Myocyte (in vitro differentiated cells): ENCODE measurements at regions not wholly inside any gene's neighbourhood (a gene's known extent, or its start where the extent isn't known, plus 50 kb on each side); places are given as distances from the start of the nearest gene placed in this dataset.
"Not testable (repeated sequence)": the region's sequence is repeated elsewhere in the genome, so short reads cannot be mapped to it uniquely, and the experiment has no call there.

Source experiments
- DNase-seq: peaks from one replicate; pipeline ENCODE4 v3.0.0-alpha.2; 2012; ENCODE audit warnings: low read depth

DNA sequence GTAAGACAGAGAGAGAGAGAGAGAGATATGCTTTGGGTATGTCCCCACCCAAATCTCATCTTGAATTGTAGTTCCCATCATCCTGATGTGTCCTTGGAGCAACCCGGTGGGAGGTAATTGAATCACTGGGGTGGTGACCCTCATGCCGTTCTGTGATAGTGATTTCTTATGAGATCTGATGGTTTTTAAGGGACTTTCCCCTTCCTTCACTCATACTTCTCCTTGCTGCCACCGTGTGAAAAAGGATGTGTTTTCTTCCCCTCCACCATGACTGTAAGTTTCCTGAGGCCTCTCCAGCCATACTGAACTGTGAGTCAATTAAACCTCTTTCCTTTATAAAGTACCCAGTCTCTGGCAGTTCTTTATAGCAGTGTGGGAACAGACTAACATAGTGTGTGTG is 60.3 kb downstream of the EOMES start:
- no peak for DNase-seq

DNA sequence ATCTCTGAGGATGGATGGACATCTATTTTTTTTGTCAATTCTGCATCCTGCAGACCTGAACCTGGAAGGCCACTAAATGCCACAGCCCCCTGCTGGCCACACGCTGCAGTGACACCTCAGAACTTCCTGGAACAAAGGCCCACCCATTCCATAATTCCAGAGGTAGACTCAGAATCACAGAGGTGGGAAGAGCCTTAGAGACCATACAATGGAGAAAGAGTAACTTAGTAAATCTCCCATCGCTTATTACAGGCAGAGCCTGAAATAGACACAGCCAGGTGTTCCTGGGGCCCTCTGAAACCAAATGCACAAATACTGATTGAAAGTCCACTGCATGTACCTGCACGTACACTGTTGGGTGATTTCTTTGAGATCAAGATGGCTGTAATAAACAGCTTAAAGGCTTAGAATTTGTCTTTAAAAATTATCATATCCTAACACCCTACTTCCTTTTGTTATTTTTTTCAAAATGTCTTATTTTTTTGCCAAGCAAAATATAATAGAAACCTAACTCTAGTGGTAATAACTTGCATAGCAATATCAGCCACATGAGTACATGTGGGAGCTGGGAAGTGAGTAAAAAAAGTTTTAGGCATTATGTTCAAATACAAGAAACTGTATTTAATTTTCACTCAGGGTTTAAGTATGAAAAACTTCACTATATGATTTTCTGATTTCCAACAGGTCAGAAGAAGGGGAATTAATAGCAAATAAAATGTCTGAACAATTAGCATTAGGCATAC is 62.7 kb downstream of the EOMES start:
- peak; percentile 55 for DNase-seq

DNA sequence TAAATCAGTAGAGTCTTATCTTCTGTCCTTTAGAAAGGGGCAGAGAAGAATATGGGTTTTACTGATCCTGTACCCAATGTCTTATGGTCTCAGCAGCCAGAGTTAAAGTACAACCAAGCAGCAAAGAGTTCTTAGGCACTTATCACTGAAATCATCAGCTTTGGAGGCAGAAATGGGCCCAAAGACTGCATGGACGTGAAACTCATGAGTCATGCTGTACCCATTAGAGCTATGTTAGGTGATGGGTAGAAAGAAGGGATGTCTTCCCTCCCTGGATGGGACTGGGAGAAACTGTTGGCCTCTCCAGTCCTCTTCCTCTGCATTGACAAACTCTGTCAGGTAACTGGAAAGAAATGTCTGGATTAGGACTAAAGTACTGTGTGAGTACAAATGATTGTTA is 63.4 kb downstream of the EOMES start:
- DNase-seq: no peak

DNA sequence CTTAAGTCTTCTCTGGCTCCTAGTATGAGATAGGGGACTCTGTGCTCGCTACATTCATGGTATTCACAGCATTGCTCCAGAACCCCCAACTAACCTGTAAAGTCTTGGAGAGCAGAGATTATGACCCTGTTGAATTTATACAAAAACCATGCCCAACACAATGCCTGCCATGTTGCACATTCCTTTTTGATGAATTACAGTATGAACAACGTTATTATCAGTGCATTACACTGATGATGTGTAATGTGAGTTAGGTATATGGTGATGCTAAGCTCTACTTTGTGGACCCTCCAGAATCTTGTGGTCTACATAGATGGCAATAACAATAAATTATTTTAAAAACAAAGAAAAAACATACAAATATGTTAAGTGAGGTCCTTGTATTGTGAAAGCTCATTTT is 64.3 kb downstream of the EOMES start:
- DNase-seq: no peak

DNA sequence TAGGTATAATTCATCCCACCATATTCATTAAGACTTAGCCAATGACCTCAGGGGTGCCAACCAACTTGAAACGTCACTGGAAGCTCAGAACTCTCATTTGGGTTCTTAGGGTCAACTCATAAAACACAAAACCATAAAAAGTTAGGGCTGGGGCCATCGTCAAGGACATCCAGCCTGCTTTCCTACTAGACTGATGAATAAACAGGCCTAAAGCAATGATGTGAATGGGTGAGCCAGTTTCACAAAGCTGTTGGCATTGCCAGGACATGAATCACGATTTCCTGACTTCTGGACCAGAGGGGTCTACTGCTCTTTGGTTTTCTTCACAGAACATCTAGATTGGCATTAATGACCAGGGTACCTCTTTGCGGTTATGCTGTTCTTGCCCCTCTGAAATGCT is 64.7 kb downstream of the EOMES start:
- no peak for DNase-seq

DNA sequence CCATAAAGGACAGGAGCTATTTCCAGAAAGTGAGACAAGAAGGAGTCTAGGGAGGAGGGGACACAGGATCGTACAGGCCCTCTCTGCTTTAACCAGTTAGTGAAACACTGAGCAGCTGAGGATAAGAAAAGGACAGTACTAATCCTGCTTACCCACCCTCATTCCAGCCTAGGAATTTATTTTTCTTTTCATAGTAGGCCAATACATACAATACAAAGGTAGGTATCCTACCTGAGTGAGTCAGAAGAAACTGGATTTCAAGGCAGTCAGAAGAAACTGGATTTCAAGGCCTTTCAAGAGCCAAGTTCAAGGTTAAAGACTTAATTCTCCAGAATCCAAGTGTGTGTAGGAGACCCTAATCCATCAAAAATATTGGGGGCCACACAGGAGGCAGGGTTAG is 65.3 kb downstream of the EOMES start:
- DNase-seq: no peak

DNA sequence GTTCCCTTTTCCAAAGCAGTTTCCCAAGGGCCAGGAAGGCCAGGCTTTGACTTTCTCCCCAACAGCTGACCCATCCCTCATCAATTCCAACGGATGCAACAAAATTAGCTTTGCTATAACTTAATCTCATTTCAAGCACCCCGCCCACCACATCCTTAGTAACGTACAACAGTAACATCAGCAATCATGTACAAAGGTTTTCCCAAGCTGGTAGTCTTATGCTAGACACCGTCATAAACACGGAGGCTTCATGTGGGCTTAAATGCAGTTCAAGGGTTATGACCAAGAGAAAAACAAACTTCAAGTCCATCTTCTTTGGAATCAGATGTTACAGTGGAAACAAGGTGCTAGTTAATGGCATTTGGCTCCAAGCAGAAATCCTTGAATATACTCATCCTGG is 66.6 kb downstream of the EOMES start:
- DNase-seq: no peak

DNA sequence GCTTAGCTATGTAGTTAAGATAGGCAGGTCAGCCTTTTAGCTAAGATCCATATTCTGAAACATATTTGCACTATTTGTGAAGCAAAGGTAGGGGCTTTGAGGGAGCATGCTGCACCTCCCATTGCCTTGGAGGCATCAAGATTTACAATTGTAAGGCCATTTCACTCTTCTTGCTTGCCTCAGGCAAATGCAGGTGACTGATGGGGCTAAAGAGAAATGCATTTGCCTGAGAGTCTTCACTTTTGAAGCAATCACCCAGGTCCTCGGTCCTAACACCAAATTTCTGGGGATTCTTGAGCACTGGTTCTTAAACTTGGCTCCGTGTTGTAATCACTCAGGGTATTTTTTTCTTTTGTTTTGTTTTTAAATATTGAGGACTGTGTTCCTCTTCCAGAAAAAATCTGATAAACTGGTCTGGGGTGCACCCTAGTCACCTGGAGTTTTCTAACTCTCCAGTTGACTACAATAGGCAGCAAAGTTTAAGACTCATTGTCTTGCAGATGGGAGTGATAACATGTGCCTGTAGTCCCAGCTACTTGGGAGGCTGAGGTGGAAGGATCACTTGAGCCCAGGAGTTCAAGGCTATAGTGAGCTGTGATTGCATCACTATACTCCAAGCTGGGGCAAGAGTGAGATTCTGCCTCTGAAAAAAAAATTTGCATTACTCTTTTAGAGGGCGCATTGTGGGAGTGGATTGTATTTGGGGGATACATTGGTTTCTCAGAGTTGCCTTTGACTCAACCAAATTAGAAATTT is 68.1 kb downstream of the EOMES start:
- DNase-seq: no peak

DNA sequence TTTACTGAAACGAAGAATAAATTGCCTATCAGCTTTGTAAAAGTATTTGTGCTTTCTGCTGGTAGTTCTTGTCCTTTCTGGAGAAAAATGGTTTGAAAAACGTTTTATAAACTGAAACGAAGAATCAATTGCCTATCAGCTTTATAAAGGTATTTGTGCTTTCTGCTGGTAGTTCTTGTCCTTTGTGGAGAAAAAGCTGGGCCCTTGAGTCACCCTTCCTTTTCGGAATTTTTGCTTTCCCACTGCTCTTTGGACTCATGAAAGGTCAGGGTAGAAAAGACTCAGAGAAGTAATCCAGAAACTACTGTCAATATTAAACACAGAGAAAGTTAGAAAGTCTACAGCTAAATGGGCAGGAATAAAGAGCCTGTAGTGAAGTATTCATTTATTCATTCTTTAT is 72.8 kb downstream of the EOMES start:
- no peak for DNase-seq

DNA sequence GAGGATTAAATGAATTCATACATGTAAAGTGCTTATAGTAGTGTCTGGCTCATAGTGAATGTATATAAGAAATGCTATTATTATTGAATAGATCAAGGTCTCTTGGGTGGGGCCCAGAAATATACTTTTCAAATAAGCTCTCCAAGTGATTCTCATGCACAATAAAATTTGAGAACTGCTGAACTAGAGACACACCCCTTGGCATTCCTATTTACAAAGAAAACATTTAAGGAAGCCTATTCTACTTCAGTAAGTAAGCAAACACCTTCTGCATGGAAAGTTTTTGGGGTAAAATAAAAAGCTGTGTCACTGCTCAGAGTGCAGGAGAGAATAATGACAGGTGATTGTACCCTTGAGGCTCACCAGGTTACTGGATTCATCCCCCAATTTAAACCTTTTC is 75.2 kb downstream of the EOMES start:
- DNase-seq: no peak

DNA sequence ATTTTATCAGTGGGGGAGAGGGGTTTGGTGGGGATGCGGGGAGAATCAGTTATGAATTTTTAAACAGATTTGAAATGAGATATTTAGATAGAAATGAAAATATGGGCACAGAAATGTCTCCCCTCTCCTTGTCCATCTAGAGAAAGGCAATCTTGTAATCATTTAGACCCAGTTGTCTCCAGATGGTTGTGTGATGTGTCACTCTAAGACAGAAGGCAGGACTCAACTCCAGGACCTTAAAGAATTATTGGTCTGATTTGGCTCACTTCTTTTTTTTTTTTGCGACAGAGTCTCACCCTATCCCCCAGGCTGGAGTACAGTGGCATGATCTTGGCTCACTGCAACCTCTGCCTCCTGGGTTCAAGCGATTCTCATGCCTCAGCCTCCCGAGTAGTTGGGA is 77.2 kb downstream of the EOMES start:
- DNase-seq: peak; percentile 53

DNA sequence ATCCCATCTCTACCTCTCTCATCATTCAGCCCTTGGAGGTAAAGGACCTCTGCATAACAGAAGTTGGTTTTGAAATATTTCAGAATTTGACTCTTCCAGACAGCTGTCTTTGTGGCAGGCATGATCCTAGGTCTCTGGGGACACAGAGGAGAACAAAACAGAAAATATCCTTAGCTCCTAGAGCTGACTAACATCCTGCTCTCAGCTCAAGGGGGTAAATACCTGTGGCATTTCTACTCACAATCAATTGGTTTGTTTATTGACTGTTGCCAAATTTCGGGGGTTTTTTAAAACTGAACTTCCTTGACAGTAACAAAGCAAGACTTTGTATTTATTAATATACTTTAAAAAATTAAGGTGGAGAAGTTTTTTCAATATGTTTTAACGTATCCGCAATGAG is 78.8 kb downstream of the EOMES start:
- DNase-seq: peak; percentile 86

DNA sequence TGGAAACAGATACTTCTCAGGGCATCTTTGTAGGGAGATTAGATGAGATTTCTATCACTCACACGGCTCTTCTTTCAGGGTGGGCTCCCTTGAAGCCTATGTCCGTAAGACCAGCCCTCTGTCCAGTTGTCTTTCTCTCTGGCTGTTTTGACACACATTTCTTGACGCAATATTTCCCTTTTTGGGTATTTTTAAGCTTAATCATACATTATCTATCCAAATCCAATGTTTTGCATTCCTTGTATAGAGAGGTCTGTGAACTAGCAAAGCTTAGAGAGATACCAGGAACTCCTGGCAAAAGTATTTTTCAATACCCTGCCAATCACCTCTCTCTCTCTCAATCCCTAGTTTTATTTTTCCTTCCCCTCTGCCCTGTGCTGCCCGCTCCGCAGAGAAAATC is 79.3 kb downstream of the EOMES start:
- no peak for DNase-seq

DNA sequence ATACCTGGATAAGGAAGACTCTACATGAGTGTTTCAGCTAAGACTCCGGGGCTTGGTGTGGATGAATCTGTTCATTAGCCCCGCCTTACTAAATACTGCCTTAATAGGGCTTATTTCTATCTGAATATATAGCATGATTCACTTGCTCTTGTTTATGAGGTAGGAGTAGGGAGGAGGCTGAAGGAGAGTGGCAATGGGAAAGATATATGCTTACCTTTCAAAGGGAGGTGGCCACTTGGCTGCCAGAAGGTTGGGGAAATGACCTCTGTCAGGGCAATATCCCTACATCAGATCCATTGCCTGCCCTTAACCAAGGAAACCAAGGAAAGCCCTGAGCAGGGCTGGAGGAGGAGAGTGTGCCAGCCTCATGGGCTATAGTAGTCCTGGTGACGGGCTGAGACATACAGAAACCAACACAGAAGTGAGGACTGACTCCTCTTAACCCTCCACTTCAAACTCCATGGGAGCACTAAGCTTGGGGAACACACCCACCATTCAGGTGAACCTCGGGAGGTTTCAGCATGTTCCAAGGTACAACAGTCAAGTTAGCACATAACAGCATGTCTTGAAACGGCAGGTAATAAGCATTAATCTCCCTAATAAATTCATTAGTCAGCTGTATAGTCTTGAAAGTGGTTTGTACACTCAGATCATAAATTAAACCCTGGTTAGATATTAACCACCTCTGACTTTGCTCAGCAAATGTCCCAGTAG is 80.1 kb downstream of the EOMES start:
- no peak for DNase-seq

DNA sequence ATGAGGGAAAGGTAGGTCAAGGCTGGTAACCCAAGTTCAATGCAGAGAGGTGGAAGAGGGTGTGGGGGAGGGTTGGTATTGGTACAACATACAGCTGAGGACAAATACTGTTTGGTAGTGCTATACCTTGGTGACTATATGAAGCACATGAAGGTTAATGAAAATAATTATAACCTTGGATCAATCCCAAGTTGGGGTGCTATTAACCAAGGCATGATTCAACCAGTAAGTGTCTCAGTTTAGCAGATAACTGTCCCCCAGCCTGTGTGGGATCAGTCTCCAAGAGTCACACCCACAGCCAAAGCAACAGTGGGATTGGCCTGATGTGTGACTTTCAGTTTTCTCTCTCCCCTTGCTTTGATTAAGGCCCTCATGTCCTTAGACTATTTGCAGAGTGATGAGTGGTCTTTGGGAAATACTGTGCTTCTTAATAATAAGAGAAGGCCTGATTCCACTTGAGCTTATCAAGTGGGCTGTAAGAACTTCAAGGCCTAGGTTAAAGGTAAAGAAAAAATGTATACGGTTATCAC is 80.8 kb downstream of the EOMES start:
- peak; percentile 6 for DNase-seq

DNA sequence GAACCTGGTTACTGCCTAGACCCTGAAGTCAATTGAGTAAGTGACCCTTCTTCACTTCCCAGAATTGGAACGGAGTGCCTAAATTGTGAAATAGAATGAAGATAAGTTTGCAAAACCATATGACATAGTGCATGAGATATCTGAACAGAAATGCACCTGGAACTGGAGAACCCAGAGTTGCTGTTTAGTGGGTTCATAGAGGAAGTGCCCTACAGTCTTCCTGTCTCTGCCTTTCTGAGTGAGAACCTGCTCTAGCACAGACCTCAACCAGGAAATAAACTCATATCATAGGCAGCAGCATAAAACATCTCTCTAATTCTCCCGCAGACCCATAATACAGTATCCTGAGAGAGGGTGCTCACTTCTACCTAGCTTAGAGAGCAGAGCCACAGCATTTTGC is 82.9 kb downstream of the EOMES start:
- no peak for DNase-seq

DNA sequence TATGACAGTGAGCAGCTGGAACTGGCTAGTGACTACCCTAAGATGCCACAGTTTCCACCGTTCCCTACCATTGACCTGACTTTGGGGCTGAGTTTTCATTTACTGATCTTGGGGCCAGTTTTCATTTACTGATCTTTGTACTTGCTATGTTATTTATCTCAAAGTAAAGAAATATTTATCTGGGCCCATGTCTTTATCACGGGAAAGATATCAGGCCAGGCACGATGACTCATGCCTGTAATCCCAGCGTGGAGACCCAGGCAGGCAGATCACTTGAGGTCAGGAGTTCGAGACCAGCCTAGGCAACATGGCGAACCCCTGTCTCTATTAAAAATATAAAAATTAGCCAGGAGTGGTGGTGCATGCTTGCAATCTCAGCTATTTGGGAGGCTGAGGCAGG is 83.5 kb downstream of the EOMES start:
- DNase-seq: no peak

DNA sequence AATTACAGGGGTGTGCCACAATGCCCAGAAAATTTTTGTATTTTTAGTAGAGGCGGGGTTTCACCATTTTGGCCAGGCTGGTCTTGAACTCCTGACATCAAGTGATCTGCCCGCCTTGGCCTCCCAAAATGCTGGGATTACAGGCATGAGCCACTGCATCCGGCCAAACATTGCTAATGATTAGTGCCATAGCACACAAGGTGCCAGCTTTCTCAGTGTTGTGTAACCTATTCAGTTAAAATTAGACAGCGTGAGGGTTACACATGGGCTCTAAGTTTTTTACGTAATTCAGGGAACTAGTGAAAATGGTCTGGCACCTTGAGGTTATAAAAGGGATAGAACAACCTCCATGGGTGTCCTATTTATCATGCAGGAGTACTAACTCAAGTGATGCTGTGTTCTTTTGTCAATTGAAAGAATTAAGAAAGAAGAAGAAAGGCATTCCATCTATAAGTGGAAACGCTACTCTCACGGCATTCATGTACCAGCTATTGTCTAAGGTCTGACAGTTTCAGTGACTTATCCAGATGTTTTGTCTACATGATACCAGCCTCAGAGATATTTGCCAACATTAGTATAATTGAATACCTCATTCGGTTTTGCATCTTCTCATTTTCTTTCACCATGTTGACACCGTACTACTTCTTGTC is 84.7 kb downstream of the EOMES start:
- DNase-seq: no peak

DNA sequence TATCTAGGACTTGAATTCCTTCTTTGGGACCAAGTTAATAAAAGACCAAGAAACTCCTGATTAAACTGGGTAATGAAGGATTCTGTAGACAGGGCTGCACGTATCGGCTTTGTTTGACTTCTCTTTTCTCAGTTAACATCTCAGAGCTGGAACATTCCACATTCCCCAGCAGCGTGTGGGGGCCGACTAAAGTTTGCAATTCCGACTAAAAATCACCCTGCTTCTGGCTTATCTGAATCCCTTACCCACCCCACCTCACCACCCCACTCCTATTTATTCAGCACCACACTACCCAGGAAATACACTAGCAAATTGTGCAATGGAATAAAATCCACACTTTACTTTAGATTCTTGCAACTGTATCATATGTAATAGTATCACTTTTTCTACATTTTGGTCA is 87.1 kb downstream of the EOMES start:
- DNase-seq: not testable (repeated sequence)

DNA sequence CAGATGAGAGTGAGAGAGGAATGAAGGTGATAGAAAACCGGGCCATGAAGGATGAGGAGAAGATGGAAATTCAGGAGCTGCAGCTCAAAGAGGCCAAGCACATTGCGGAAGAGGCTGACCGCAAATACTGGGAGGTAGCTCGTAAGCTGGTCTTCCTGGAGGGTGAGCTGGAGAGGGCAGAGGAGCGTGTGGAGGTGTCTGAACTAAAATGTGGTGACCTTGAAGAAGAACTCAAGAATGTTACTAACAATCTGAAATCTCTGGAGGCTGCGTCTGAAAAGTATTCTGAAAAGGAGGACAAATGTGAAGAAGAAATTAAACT is 88.9 kb downstream of the EOMES start:
- peak; percentile 23 for DNase-seq

DNA sequence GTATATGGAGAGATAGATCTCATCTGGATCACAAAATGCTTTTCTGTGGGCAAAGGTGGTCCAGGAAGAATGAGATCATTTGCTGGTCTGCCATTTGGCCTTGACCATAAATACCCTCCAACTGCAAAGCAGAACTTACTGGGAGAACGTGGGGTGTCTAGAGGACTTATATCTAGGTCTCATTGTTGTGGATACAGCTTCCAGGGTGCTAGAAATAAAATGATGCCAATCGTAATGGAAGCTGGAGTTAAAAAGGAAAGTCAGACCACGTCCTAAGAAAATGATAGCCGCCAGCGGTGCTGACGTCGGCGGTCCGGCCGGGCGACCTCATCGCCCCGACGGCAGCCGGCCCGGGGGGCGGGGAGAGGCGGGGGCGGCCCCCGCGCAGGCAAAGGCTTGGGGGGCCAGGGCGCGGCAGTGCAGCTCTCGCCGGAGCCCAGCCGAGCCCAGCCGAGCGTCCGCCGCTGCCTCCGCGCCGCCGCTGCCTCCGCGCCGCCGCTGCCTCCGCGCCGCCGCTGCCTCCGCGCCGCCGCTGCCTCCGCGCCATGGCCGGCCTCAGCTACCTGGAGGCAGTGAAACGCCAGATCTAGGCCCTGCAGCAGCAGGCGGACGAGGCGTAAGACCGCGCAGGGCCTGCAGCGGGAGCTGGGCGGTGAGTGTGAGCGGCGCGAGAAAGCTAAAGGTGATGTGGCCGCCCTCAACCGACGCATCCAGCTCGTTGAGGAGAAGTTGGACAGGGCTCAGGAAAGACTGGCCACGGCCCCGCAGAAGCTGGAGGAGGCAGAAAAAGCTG is 89.5 kb downstream of the EOMES start:
- peak; percentile 35 for DNase-seq
